Mesothelial cell of epicardium (in vitro differentiated cells): ENCODE measurements at regions not wholly inside any gene's neighbourhood (a gene's known extent, or its start where the extent isn't known, plus 50 kb on each side); places are given as distances from the start of the nearest gene placed in this dataset.

ENCODE experiments used
- DNase-seq, 2 experiments: peaks; one replicate each; pipeline ENCODE4 v3.0.0; 2021; ENCODE audit warnings: low spot score in 2 of 2; ENCODE audit not compliant: unreplicated experiment in 2 of 2
- H3K27ac Mint-ChIP-seq: 2 replicates; pipeline ENCODE4 v1.8.0; 2021; ENCODE audit warnings: mixed read lengths
- H3K27me3 Mint-ChIP-seq: 2 replicates; pipeline ENCODE4 v1.8.0; 2021; ENCODE audit warnings: low read depth, mixed read lengths
- H3K36me3 Mint-ChIP-seq: 2 replicates; pipeline ENCODE4 v1.8.0; 2021; ENCODE audit warnings: mixed read lengths
- H3K4me1 Mint-ChIP-seq: 2 replicates; pipeline ENCODE4 v1.8.0; 2021; ENCODE audit warnings: mixed read lengths
- H3K4me3 Mint-ChIP-seq: 2 replicates; pipeline ENCODE4 v1.8.0; 2021; ENCODE audit warnings: mild to moderate bottlenecking, moderate library complexity, mixed read lengths
- H3K9me3 Mint-ChIP-seq: 2 replicates; pipeline ENCODE4 v1.8.0; 2021; ENCODE audit warnings: mixed read lengths
- TF ChIP-seq, protein P1 (sequence below): fragments of 200-600 bp; sonication (generic); IDR thresholded peaks from one replicate; pipeline ENCODE4 v1.5.0; 2021; ENCODE audit warnings: antibody characterized with exemption; ENCODE audit not compliant: unreplicated experiment

DNA sequence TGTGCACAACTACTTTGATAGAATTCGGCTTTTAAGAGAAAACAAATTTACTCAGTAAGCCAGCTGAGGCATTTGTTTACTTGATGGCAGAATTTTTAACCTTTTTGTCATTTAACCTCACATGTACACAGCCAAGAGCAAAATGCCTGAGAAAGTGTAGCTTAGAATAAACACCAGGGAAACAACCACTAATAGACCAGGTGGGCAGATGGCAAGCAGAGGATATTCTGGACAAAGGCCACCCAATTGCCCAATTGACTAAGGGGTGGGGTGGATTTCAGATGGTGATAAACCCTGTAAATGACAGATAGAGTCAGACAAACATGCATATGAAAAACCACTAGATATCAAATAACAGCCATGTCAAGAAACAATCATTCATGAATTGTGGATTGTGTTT lies 190.7 kb upstream of the FBXL4 start:
- no peaks in the 10 kb centered on the region for H3K36me3 Mint-ChIP-seq
- no peak for DNase-seq
- TF ChIP-seq, protein P1, sequence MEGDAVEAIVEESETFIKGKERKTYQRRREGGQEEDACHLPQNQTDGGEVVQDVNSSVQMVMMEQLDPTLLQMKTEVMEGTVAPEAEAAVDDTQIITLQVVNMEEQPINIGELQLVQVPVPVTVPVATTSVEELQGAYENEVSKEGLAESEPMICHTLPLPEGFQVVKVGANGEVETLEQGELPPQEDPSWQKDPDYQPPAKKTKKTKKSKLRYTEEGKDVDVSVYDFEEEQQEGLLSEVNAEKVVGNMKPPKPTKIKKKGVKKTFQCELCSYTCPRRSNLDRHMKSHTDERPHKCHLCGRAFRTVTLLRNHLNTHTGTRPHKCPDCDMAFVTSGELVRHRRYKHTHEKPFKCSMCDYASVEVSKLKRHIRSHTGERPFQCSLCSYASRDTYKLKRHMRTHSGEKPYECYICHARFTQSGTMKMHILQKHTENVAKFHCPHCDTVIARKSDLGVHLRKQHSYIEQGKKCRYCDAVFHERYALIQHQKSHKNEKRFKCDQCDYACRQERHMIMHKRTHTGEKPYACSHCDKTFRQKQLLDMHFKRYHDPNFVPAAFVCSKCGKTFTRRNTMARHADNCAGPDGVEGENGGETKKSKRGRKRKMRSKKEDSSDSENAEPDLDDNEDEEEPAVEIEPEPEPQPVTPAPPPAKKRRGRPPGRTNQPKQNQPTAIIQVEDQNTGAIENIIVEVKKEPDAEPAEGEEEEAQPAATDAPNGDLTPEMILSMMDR = no peak
- H3K27me3 Mint-ChIP-seq = no peaks in the 10 kb centered on the region
- H3K4me1 Mint-ChIP-seq = no peaks in the 10 kb centered on the region
- H3K4me3 Mint-ChIP-seq = no peak overlapping the region
- H3K9me3 Mint-ChIP-seq = no peaks in the 10 kb centered on the region
- no peak overlapping the region for H3K27ac Mint-ChIP-seq

DNA sequence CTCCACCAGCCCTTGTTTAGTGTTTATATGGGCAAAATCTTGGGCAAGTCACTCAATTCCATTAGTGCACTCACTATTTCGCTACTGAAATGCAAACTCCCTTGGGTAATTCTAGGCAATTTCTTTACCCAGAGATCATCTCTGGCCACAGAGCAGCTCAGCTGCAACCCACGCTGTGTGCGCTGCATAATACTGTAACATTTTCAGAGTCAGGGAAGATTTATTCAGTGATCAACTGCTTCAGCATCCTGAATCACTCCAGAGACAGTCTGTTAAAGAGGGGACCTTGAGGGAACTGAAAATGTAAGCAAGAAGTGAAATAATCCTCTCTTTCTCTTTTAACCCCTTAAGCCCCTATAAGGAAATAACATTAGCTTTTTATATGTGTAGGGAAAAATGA lies 189.6 kb upstream of the FBXL4 start:
- no peaks in the 10 kb centered on the region for H3K27me3 Mint-ChIP-seq
- H3K36me3 Mint-ChIP-seq = no peaks in the 10 kb centered on the region
- H3K4me3 Mint-ChIP-seq = no peak overlapping the region
- no peaks in the 10 kb centered on the region for H3K4me1 Mint-ChIP-seq
- no peak overlapping the region for H3K27ac Mint-ChIP-seq
- no peak for DNase-seq
- TF ChIP-seq, protein P1 = no peak
- no peaks in the 10 kb centered on the region for H3K9me3 Mint-ChIP-seq

DNA sequence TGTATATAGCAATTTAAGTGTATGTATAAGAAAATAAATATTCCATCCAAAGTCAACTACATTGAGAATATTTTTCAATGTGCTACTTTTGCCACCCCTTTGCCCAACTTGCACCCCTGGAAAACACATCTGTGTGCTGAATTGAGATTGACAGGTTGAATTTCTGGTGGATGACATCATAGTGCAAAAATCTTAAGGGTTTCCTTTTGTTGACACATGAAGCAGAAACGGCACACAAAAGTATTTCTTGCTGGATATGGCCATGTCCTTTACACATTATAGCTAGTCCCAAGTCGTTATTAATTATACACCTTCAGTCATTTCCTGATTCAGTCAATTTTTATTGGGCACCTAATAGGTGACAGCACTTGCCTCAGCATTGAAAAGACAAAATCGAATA lies 188.7 kb upstream of the FBXL4 start:
- TF ChIP-seq, protein P1 = no peak
- Mint-ChIP-seq H3K4me3 (no peak overlapping the region), H3K27me3 (no peaks in the 10 kb centered on the region), H3K36me3 (no peaks in the 10 kb centered on the region), H3K9me3 (no peaks in the 10 kb centered on the region), H3K4me1 (no peaks in the 10 kb centered on the region), H3K27ac (no peak overlapping the region)
- DNase-seq = no peak

DNA sequence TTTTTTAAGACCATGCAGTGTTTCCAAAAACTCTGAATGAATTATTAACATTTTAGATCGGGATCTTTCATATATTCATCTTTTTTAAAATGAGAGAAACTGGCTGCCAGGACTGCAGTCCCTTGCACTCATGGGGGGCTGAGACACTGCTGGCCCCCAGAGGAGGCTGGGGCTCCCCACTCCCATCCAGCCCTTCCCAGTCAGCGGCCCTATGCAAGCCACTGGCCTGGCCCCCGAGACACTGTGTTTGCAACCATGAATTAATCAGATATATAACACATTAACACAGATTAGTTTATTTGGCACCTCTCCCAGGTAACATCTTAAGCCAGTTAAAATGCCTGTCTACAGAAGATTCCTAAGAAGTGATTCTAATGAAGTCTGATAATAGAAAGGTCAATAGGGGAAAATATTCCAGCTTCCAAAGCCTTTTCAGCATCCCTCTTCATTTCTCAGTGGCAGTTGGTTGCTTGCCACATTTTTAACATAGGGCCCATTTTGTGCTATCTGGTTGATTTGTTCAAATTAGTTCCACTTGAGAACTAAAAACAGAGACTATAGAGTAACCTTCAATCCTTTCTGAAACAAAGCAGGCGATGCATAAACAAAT lies 184.4 kb upstream of the FBXL4 start:
- H3K4me3 Mint-ChIP-seq = no peak overlapping the region
- no peaks in the 10 kb centered on the region for H3K4me1 Mint-ChIP-seq
- no peak overlapping the region for H3K27ac Mint-ChIP-seq
- no peaks in the 10 kb centered on the region for H3K9me3 Mint-ChIP-seq
- DNase-seq = no peak
- H3K36me3 Mint-ChIP-seq = no peaks in the 10 kb centered on the region
- TF ChIP-seq, protein P1 = no peak
- peaks cover 3% of the 10 kb centered on the region for H3K27me3 Mint-ChIP-seq

DNA sequence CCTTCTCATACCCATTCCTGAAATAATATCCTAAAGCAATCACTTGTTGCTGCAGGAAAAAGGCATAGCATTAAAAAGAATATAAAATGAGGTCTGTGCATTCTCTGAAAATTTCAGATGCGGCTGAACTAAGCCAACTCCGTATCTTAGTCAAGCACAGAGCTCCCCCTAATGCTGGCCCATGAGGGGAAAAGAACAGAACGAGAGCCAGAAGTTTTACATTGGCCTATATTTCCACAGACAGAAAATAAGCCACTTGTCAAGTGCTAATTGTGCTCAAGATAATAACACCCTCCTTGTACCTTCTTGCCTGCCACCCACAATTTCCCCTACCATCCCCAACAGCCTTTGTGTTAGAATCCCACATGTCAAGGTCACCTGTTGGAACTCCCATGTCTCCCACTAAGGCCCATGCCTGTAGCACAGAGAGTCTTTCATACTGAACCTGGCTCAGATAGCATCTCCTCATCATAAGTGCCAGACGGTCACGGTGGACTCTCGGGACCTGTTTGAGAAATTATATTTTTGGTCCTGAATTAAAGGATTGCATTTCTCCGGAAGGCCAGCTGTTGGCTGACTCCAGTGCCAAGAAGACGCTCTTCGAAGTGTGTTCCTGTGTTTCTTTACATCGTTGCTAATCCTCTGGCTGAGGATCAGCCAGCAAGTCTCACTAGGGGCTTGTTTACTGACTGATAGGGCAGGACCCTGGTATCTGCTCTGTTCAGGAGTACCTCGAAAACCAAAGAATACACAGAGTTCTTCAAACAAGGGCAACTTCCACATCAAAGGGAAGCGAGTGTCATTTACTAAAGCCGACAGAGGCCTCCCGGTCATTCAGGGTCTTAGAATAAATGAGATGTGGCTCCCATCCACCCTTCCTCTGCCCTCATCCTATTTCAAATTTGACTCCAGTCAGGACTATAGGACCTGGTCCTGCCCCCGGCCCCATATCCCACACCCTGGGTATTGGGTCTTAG lies 183.4 kb upstream of the FBXL4 start:
- Mint-ChIP-seq H3K27ac (no peak overlapping the region), H3K36me3 (no peaks in the 10 kb centered on the region), H3K4me3 (no peak overlapping the region), H3K4me1 (no peaks in the 10 kb centered on the region), H3K9me3 (no peaks in the 10 kb centered on the region), H3K27me3 (peaks cover 7% of the 10 kb centered on the region)
- DNase-seq = no peak
- TF ChIP-seq, protein P1 = no peak
